GM23338 (cell line): ENCODE measurements at regions not wholly inside any gene's neighbourhood (a gene's known extent, or its start where the extent isn't known, plus 50 kb on each side); places are given as distances from the start of the nearest gene placed in this dataset.
A peak's percentile ranks its signal among the peaks of the same experiment; 100 is the strongest.

Source experiments
- ATAC-seq: fragments of 200-7000 bp; cut with Tn5 transposase; 3 replicates; pipeline ENCODE4 v1.9.1; 2020
- DNase-seq: peaks from one replicate; pipeline ENCODE4 v3.0.0-alpha.2; 2015; ENCODE audit warnings: low spot score
- H2AFZ ChIP-seq: fragments of 200-600 bp; sonication (generic); 2 replicates; pipeline ENCODE4 v1.8.0; 2016; ENCODE audit warnings: antibody characterized with exemption, mild to moderate bottlenecking, moderate library complexity
- H3F3A ChIP-seq: fragments of 200-600 bp; sonication (generic); replicated peaks from 2 replicates; pipeline ENCODE4 v1.8.0; 2017; ENCODE audit warnings: antibody characterized with exemption, mixed run types, low read depth
- H3K27ac ChIP-seq: fragments of 200-600 bp; sonication (generic); 2 replicates; pipeline ENCODE4 v1.6.1; 2016; ENCODE audit warnings: low read depth
- H3K27me3 ChIP-seq: fragments of 200-600 bp; sonication (generic); 2 replicates; pipeline ENCODE4 v1.8.0; 2016; ENCODE audit warnings: mild to moderate bottlenecking, mixed run types, moderate library complexity; ENCODE audit not compliant: insufficient read depth
- H3K36me3 ChIP-seq: fragments of 200-600 bp; sonication (generic); 2 replicates; pipeline ENCODE4 v1.8.0; 2016; ENCODE audit warnings: mild to moderate bottlenecking; ENCODE audit not compliant: insufficient read depth
- H3K4me1 ChIP-seq: fragments of 200-600 bp; sonication (generic); 2 replicates; pipeline ENCODE4 v1.8.0; 2016; ENCODE audit warnings: mild to moderate bottlenecking, moderate library complexity; ENCODE audit not compliant: insufficient read depth
- H3K4me2 ChIP-seq: fragments of 200-600 bp; sonication (generic); 2 replicates; pipeline ENCODE4 v1.7.1; 2017; ENCODE audit warnings: mixed run types
- H3K4me3 ChIP-seq: fragments of 200-600 bp; sonication (generic); 2 replicates; pipeline ENCODE4 v1.6.1; 2016; ENCODE audit warnings: mixed run types
- H3K79me2 ChIP-seq: fragments of 200-600 bp; sonication (generic); replicated peaks from 2 replicates; pipeline ENCODE4 v1.8.0; 2017; ENCODE audit warnings: mild to moderate bottlenecking; ENCODE audit not compliant: insufficient read depth
- H3K9me2 ChIP-seq: fragments of 200-600 bp; sonication (generic); 2 replicates; pipeline ENCODE4 v1.8.0; 2017; ENCODE audit not compliant: insufficient read depth
- H4K20me1 ChIP-seq: fragments of 200-600 bp; sonication (generic); replicated peaks from 2 replicates; pipeline ENCODE4 v1.8.0; 2017; ENCODE audit warnings: mild to moderate bottlenecking; ENCODE audit not compliant: insufficient read depth
- H3K27ac Mint-ChIP-seq: 2 replicates; pipeline ENCODE4 v1.8.0; 2020; ENCODE audit warnings: inconsistent platforms, mild to moderate bottlenecking, moderate library complexity, mixed read lengths
- H3K27me3 Mint-ChIP-seq: 3 replicates; pipeline ENCODE4 v1.8.0; 2022; ENCODE audit warnings: low read depth, mild to moderate bottlenecking, moderate library complexity, mixed read lengths, inconsistent platforms; ENCODE audit not compliant: insufficient read depth, poor library complexity
- H3K36me3 Mint-ChIP-seq: 3 replicates; pipeline ENCODE4 v1.8.0; 2021; ENCODE audit warnings: low read depth, mild to moderate bottlenecking, inconsistent platforms, moderate library complexity, mixed read lengths
- H3K4me1 Mint-ChIP-seq: 3 replicates; pipeline ENCODE4 v1.8.0; 2020; ENCODE audit warnings: mild to moderate bottlenecking, inconsistent platforms, mixed read lengths
- H3K4me3 Mint-ChIP-seq: 3 replicates; pipeline ENCODE4 v1.8.0; 2021; ENCODE audit warnings: moderate library complexity, mild to moderate bottlenecking, inconsistent platforms, mixed read lengths
- H3K9me3 Mint-ChIP-seq: 3 replicates; pipeline ENCODE4 v1.8.0; 2020; ENCODE audit warnings: moderate library complexity, mild to moderate bottlenecking, inconsistent platforms, mixed read lengths
- CTCF ChIP-seq, 2 experiments: fragments of 200-600 bp in 1 of 2; sonication (generic) in 1 of 2; conservative IDR thresholded peaks; 2 replicates each; pipeline versions ENCODE4 v1.5.1 to v1.6.1; 2016 to 2017; ENCODE audit warnings: antibody characterized with exemption in 2 of 2, low read depth in 2 of 2, mild to moderate bottlenecking in 2 of 2, moderate library complexity in 1 of 2
- ETS1 ChIP-seq: IDR thresholded peaks from 2 replicates; pipeline ENCODE4 v1.6.1; 2016; ENCODE audit warnings: antibody characterized with exemption
- EZH2 ChIP-seq: fragments of 200-600 bp; sonication (generic); IDR thresholded peaks from one replicate; pipeline ENCODE4 v1.8.0; 2017; ENCODE audit warnings: antibody characterized with exemption, mild to moderate bottlenecking, low read depth; ENCODE audit not compliant: unreplicated experiment
- REST ChIP-seq: IDR thresholded peaks from one replicate; pipeline ENCODE4 v1.6.1; 2018; ENCODE audit warnings: antibody characterized with exemption; ENCODE audit not compliant: unreplicated experiment

- DNase-seq: peak; percentile 80
- peak overlapping the region; percentile 90 for H3K27ac Mint-ChIP-seq
- Histone ChIP-seq H3K4me1 (no peaks in the 10 kb centered on the region; the same call in 1 of the 2 replicates), H3K9me2 (no peaks in the 10 kb centered on the region), H3K4me2 (no peak overlapping the region), H3K36me3 (no peaks in the 10 kb centered on the region), H3F3A (no peaks in the 10 kb centered on the region), H4K20me1 (no peaks in the 10 kb centered on the region), H3K79me2 (no peaks in the 10 kb centered on the region), H3K27ac (no peak overlapping the region), H2AFZ (peak overlapping the region; percentile 23), H3K27me3 (no peaks in the 10 kb centered on the region), H3K4me3 (no peak overlapping the region)
- H3K36me3 Mint-ChIP-seq: no peaks in the 10 kb centered on the region
- H3K4me3 Mint-ChIP-seq: no peak overlapping the region
- H3K9me3 Mint-ChIP-seq: no peaks in the 10 kb centered on the region
- TF ChIP-seq CTCF (conservative IDR thresholded peaks at IDR 0.05; ENCODE audit: low read depth in 2 of 2): peak; percentile 79 to 89
- TF ChIP-seq REST: no peak
- H3K27me3 Mint-ChIP-seq: peaks cover 1% of the 10 kb centered on the region
- ATAC-seq: peak; percentile 83
- peaks cover 14% of the 10 kb centered on the region; the same call in 2 of the 3 replicates for H3K4me1 Mint-ChIP-seq
Observed at GRCh38 chr12:17588968-17589367, 501.0 kb downstream of the RERGL start.

- no peaks in the 10 kb centered on the region for H3K27me3 Mint-ChIP-seq
- TF ChIP-seq EZH2 (no peak), ETS1 (no peak), REST (no peak)
- no peak overlapping the region for H3K4me3 Mint-ChIP-seq
- H3K9me3 Mint-ChIP-seq: no peaks in the 10 kb centered on the region
- peaks cover 8% of the 10 kb centered on the region; the same call in 1 of the 2 replicates for H3K4me1 ChIP-seq
- H3K27ac Mint-ChIP-seq: no peak overlapping the region; the same call in 1 of the 2 replicates
- H3K4me1 Mint-ChIP-seq: peaks cover 28% of the 10 kb centered on the region; the same call in 2 of the 3 replicates
- no peaks in the 10 kb centered on the region for H3K27me3 ChIP-seq
- H4K20me1 ChIP-seq: no peaks in the 10 kb centered on the region
- no peaks in the 10 kb centered on the region for H3F3A ChIP-seq
- peak; percentile 76 for ATAC-seq
- H3K9me2 ChIP-seq: no peaks in the 10 kb centered on the region
- H2AFZ ChIP-seq: no peak overlapping the region
- DNase-seq: peak; percentile 24
- no peaks in the 10 kb centered on the region for H3K36me3 ChIP-seq
- H3K79me2 ChIP-seq: no peaks in the 10 kb centered on the region
- H3K4me3 ChIP-seq: no peak overlapping the region
- H3K4me2 ChIP-seq: no peak overlapping the region
- no peak overlapping the region for H3K27ac ChIP-seq
- no peaks in the 10 kb centered on the region for H3K36me3 Mint-ChIP-seq
Observed at GRCh38 chr12:17579205-17580026, 510.6 kb downstream of the RERGL start.
